Mammary epithelial cell (primary cell): ENCODE measurements at regions not wholly inside any gene's neighbourhood (a gene's known extent, or its start where the extent isn't known, plus 50 kb on each side); places are given as distances from the start of the nearest gene placed in this dataset.

Source experiments
- CTCF ChIP-seq, 2 donors: IDR thresholded peaks in 1 of 2; conservative IDR thresholded peaks in 1 of 2; 2 replicates each; pipeline ENCODE4 v1.5.1; 2011 to 2012; ENCODE audit warnings: inconsistent platforms in 2 of 2, low read length in 2 of 2, mild to moderate bottlenecking in 2 of 2, control low read depth in 1 of 2, low read depth in 1 of 2; ENCODE audit not compliant: insufficient read depth in 1 of 2; ENCODE audit errors: extremely low read depth in 1 of 2
- EZH2 ChIP-seq: IDR thresholded peaks from 2 replicates; pipeline ENCODE4 v1.6.1; 2012; ENCODE audit warnings: low read length, inconsistent platforms, borderline replicate concordance

- TF ChIP-seq CTCF (conservative IDR thresholded peaks at IDR 0.05 in 1 of 2, IDR thresholded peaks at IDR 0.05 in 1 of 2; ENCODE audit: extremely low read depth in 1 of 2, insufficient read depth in 1 of 2, low read depth in 1 of 2, low read length in 2 of 2) (no peak), EZH2 (no peak)
Observed at GRCh38 chr9:86700629-86701028, 246.7 kb downstream of the GAS1 start.
